Rectal smooth muscle tissue (tissue), 1 donor: ENCODE measurements at regions not wholly inside any gene's neighbourhood (a gene's known extent, or its start where the extent isn't known, plus 50 kb on each side); places are given as distances from the start of the nearest gene placed in this dataset.
A peak's percentile ranks its signal among the peaks of the same experiment; 100 is the strongest.

ENCODE experiments used
- H3K27ac ChIP-seq: one replicate; pipeline ENCODE4 v1.7.0; 2013; ENCODE audit warnings: low read depth, low read length, inconsistent platforms
- H3K27me3 ChIP-seq: one replicate; pipeline ENCODE4 v1.7.0; 2013; ENCODE audit warnings: low read length; ENCODE audit not compliant: control insufficient read depth, insufficient read depth
- H3K36me3 ChIP-seq: one replicate; pipeline ENCODE4 v1.7.0; 2013; ENCODE audit warnings: low read length; ENCODE audit not compliant: control insufficient read depth, insufficient read depth
- H3K4me1 ChIP-seq: one replicate; pipeline ENCODE4 v1.7.0; 2013; ENCODE audit warnings: low read length; ENCODE audit not compliant: control insufficient read depth, insufficient read depth
- H3K4me3 ChIP-seq: one replicate; pipeline ENCODE4 v1.7.0; 2013; ENCODE audit warnings: low read length
- H3K9ac ChIP-seq: one replicate; pipeline ENCODE4 v1.7.0; 2013; ENCODE audit warnings: low read length

DNA sequence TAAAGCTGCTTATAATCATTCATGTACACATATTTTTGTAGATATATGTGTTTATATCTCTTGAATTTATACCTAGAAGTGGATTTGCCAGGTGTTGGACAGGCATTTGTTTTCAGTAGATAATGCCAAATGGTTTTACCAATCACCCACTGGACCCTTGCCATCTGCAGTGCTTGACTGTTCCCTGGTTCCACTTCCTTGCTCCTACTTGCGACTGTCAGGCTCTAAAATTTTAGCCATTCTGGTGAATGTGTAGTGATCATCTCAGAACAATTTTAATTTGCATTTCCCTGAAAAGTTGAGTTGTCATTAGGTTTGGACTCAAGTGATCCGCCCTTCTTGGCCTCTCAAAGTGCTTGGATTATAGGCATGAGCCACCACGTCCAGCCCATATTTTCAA lies 122.4 kb upstream of the SLC34A2 start:
- Histone ChIP-seq H3K27me3 (no peaks in the 10 kb centered on the region), H3K9ac (no peak overlapping the region), H3K4me3 (no peak overlapping the region), H3K36me3 (no peaks in the 10 kb centered on the region), H3K4me1 (no peaks in the 10 kb centered on the region), H3K27ac (no peak overlapping the region)

DNA sequence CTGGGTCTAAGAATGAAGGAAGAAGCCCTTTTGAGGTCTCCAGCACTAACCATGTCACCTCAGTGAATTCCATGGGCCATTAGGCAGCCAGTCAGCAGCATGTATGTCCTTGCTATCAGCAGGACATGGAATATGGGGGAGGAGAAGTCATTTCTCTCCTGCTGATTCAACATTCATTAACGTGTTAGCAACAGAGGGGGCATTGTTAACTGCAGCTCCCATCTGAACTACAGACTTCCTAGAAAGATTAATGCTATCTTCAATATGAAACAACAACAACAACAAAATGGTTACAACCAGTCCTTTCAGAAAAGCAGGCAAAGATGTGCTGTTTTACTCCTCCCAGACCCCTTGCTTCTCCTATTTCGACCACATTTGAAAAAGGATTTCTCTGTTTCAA lies 120.4 kb upstream of the SLC34A2 start:
- no peaks in the 10 kb centered on the region for H3K27me3 ChIP-seq
- H3K9ac ChIP-seq: no peak overlapping the region
- no peak overlapping the region for H3K27ac ChIP-seq
- no peaks in the 10 kb centered on the region for H3K36me3 ChIP-seq
- H3K4me3 ChIP-seq: no peak overlapping the region
- no peaks in the 10 kb centered on the region for H3K4me1 ChIP-seq

DNA sequence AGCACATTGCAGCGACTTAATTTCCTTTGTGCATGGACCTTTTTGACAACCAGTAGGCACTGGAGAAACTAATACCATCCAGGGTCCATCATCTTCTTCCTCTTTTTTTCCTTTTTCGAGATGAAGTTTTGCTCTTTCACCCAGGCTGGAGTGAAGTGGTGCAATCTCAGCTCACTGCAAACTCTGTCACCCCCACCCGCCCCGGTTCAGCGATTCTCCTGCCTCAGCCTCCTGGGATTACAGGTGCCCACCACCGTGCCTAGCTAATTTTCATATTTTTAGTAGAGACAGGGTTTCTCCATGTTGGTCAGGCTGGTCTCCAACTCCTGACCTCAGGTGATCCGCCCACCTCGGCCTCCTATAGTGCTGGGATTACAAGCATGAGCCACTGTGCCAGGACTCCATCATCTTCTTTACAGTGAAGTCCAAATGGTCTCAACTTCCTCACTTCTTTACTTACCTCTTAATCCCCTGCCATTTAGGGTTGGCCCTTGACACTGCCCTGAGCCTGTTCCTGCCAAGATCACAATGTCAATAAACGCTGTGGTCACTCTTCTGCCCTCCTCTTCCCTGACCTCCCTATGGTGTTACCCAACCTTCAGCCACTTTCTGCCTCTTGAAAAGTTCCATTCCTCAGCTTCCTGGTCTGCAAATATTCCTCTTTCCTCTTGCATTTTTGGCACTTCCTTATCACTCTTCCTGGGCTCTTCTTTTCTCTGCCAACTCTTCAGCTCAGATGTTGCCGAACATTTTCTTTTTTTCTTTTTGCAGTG lies 119.8 kb upstream of the SLC34A2 start:
- H3K9ac ChIP-seq: no peak overlapping the region
- no peak overlapping the region for H3K27ac ChIP-seq
- H3K27me3 ChIP-seq: no peaks in the 10 kb centered on the region
- H3K4me1 ChIP-seq: no peaks in the 10 kb centered on the region
- H3K4me3 ChIP-seq: no peak overlapping the region
- H3K36me3 ChIP-seq: no peaks in the 10 kb centered on the region

DNA sequence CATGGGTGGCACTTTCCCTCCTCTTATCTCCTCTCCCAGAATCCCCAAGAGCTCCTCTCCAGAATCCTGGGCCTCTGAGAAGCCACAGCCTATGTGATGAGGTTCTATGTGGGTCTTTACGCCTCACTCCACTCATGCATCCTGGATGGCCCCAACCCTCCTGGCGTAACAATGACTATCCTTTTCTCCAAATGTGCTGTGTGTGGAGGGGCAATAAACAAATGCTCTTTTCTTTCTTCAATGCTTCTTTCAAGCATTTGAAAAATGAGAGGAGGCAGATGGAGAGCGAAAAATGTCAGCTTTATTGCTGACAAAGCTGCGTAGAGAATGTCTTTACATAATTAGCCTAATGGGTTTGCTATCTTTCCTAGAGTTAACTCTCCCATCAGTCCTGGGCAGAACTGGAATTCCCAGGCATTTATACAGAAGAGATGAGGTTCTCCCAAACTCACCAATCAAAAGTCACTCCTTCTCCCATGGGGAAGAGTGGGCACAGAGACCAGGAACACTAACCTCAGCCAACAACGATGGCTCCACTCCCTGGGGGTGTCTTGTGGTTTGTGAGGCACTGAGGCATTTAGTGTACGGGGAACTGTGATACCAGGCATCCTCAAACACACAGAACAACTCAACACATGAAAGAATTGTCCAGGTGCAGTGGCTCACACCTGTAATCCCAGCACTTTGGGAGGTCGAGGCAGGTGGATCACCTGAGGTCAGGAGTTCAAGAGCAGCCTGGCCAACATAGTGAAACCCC lies 118.9 kb upstream of the SLC34A2 start:
- H3K36me3 ChIP-seq: no peaks in the 10 kb centered on the region
- no peaks in the 10 kb centered on the region for H3K27me3 ChIP-seq
- H3K4me3 ChIP-seq: no peak overlapping the region
- no peak overlapping the region for H3K9ac ChIP-seq
- no peak overlapping the region for H3K27ac ChIP-seq
- H3K4me1 ChIP-seq: no peaks in the 10 kb centered on the region

DNA sequence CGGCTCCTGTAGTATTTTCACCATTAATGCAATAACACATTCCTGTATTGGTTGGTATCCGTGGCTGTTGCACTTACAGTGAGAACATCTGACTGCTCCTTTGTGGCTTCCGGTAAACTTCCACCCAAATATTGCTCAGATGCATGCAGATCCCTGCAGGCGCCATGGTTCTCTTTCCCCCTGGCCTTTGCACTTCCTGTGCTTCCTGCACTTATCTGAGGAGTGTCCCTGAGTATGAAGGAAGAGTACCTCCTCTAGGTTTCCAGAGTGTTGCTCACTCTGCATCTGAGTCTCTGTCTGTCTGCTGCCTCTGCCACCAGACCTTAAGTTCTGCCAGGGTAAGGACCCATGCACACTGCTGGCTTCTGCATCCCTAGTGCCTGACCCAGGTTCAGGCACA lies 117.2 kb upstream of the SLC34A2 start:
- Histone ChIP-seq H3K4me3 (no peak overlapping the region), H3K36me3 (no peaks in the 10 kb centered on the region), H3K27me3 (no peaks in the 10 kb centered on the region), H3K9ac (no peak overlapping the region), H3K27ac (no peak overlapping the region), H3K4me1 (no peaks in the 10 kb centered on the region)

DNA sequence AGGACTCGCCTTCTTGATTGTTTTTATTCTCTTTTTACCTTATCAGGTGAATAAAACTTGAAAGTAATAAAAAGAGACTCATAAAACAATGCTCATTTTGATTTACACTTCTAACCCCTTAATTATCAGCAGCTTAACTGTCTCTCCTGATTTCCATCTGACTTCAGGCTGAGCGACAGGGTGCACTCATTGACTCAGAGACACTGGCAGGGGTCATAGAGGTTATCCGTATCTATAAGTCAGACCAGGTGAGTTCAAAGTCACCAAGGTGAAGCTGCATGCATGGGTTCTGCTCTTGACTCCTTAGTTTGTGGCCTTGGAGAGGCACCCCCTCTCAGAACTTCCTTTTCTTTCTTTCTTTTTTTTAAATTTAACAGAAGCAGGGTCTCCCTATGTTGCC lies 116.4 kb upstream of the SLC34A2 start:
- H3K4me3 ChIP-seq: no peak overlapping the region
- H3K4me1 ChIP-seq: no peaks in the 10 kb centered on the region
- H3K36me3 ChIP-seq: no peaks in the 10 kb centered on the region
- no peak overlapping the region for H3K27ac ChIP-seq
- no peak overlapping the region for H3K9ac ChIP-seq
- no peaks in the 10 kb centered on the region for H3K27me3 ChIP-seq

DNA sequence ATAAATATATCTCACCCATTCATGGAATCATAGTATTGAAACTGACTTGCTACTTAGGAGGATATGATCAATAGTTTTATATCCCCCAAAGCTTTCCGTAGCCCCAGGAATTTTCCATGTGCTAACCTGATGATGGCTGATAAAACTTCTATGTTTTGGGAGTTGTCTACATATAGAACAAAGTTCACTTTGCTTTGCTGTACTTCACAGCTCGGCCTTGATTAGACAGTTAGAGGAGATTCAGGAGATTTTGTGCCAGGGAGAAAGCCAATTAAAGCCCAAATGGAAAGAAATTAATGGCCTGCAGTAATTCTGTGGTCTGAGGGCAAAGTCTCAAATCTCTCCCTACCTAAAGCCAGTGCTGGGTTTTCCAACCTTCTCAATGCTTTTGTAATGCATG lies 114.9 kb upstream of the SLC34A2 start:
- H3K4me3 ChIP-seq: no peak overlapping the region
- H3K36me3 ChIP-seq: no peaks in the 10 kb centered on the region
- H3K9ac ChIP-seq: no peak overlapping the region
- no peaks in the 10 kb centered on the region for H3K4me1 ChIP-seq
- H3K27ac ChIP-seq: no peak overlapping the region
- no peaks in the 10 kb centered on the region for H3K27me3 ChIP-seq

DNA sequence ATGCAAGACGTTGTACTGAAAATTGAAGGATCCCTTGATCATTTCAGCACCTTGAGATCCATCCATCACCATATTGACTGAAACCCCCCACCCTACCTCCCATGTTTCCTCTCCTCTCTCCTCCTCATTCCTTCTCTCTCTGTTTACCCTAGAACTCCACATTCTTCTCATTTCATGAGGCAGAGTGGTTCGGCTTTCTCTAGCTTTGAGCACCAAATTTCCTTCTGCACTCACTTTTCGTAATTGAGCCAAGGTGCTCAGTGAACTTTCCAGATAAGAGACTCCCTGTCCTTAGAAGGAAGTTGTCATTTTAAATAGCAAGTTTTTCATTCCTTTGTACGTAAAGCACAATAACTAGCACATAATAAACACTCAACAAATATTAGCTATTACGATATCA lies 108.3 kb upstream of the SLC34A2 start:
- H3K4me3 ChIP-seq: no peak overlapping the region
- H3K9ac ChIP-seq: no peak overlapping the region
- H3K4me1 ChIP-seq: no peaks in the 10 kb centered on the region
- H3K27ac ChIP-seq: no peak overlapping the region
- no peaks in the 10 kb centered on the region for H3K36me3 ChIP-seq
- no peaks in the 10 kb centered on the region for H3K27me3 ChIP-seq

DNA sequence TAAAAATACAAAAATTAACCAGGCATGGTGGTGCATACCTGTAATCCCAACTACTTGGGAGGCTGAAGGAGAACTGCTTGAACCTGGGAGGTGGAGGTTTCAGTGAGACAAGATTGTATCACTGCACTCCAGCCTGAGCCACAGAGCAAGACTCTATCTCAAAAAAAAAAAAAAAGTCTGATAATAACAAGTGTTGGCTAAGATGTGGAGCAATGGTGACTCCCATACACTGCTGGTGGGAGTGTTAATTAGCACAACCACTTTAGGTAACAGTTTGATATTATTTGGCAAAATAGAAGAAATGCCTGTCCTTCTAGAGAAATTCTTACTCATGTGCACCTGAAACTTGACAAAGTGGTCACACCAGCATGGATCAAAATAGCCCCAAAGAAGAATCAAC lies 106.2 kb upstream of the SLC34A2 start:
- Histone ChIP-seq H3K4me1 (no peaks in the 10 kb centered on the region), H3K4me3 (no peak overlapping the region), H3K27ac (no peak overlapping the region), H3K9ac (no peak overlapping the region), H3K36me3 (no peaks in the 10 kb centered on the region), H3K27me3 (no peaks in the 10 kb centered on the region)

DNA sequence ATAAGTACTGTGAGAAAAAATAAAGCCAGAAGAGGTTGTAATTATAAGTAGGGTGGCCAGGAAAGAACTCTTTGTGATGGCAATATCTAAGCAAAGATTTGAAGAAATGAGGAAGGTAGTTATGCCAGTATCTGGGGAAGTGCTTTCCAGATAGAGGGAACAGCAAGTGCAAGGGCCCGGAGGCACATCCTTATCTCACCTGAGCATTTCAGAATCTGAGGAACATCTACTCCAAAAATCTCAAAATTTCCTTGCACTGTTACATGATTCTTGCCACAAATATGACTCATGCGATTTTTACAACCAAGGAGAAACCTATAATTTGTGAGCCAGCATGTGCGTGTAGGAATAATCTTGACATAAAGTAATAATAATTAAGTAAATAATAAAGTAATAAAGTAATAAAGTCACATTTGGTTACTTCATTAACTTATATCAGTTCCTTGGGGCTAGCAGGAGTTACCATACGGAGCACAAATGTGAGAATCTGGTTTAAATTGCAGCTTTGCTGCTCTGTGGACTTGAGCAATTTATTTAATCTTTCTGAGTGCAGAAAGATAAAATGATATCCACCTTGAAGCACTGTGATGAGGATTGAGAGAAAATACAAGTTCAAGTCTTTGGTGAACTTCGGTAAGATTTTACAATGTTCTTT lies 105.1 kb upstream of the SLC34A2 start:
- Histone ChIP-seq H3K4me1 (no peaks in the 10 kb centered on the region), H3K27me3 (no peaks in the 10 kb centered on the region), H3K36me3 (no peaks in the 10 kb centered on the region), H3K9ac (no peak overlapping the region), H3K4me3 (no peak overlapping the region), H3K27ac (no peak overlapping the region)

DNA sequence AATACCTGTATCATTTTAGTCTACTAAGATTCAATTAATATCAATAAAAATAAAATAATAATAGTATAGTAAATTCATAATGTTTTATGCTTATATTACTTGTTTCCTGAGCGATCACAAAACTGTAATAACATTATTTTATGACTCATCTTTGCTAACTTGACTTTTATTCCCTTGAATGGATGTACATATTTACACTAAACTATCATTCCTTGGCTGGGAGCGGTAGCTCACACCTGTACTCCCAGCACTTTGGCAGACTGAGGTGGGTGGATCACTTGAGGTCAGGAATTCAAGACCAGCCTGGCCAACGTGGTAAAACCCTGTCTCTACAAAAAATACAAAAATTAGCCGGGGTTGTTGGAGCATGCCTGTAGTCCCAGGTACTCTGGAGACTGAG lies 104.0 kb upstream of the SLC34A2 start:
- Histone ChIP-seq H3K4me1 (no peaks in the 10 kb centered on the region), H3K27me3 (no peaks in the 10 kb centered on the region), H3K4me3 (no peak overlapping the region), H3K9ac (no peak overlapping the region), H3K36me3 (no peaks in the 10 kb centered on the region), H3K27ac (no peak overlapping the region)

DNA sequence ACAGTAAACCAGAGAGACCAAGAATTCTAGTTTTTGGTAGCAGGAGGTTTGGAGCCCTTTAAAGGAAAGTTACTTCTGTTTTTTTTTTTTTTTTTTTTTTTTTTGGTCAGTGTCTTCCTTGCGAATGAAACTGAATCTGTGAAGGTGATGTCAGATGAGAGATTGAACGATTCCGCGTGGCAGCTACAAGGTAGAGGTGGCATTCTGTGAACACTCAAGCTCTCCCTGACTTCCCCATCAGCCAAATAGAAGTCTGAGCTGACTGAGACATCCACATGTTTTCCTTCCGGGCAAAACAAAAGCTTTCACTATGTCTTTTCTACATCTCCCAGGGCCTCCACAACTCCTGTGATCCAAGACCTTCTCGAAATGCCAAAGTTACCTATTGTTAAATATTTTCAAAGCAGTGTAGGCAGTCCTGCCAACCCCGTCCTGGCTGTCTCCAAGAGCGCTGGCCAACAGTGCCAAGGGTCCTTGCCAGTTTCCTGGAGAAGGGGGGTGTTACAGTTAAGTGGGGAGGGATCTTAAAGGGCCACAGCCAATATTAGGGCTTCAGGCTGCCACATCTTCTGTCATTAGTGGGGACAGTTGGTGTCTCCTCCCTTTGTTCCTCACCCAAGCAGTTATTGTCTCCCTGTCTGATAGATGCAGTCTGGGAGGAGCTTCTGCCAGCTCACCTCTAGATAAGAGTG lies 102.9 kb upstream of the SLC34A2 start:
- peak overlapping the region; percentile 41 for H3K4me3 ChIP-seq
- no peak overlapping the region for H3K9ac ChIP-seq
- no peak overlapping the region for H3K27ac ChIP-seq
- no peaks in the 10 kb centered on the region for H3K4me1 ChIP-seq
- no peaks in the 10 kb centered on the region for H3K36me3 ChIP-seq
- no peaks in the 10 kb centered on the region for H3K27me3 ChIP-seq
